HG02642 (cell line): ENCODE measurements at regions not wholly inside any gene's neighbourhood (a gene's known extent, or its start where the extent isn't known, plus 50 kb on each side); places are given as distances from the start of the nearest gene placed in this dataset.

Experiments
- ATAC-seq: cut with Tn5 transposase; IDR thresholded peaks from one replicate; pipeline ENCODE4 v1.9.1; 2021; ENCODE audit warnings: mild to moderate bottlenecking; ENCODE audit not compliant: unreplicated experiment, poor library complexity

GRCh38 chr10:24086296-24087086 is 122.4 kb upstream of the KIAA1217 start:
- ATAC-seq = no peak

- no peak for ATAC-seq
These were observed 117.7 kb upstream of the KIAA1217 start for GRCh38 chr10:24091256-24091655.

DNA sequence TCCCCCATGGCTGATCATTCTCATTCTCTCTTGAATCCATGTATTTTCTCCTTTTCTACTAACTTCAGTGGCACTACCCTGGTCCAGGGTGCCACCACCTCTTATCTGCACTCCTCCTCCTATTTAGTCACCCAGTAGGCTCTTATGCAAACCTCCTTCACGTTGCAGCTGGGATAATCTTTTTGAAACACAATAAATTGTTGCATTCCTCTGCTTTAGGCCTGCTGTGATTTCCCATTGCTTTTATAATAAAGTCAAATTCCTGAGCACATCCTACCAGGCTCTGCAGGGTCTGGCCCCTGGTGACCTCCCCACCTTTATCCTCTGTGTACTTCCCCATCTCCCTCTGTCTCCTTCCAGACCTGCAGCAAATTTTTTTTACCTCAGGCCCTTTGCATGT is 112.7 kb upstream of the KIAA1217 start:
- no peak for ATAC-seq

DNA sequence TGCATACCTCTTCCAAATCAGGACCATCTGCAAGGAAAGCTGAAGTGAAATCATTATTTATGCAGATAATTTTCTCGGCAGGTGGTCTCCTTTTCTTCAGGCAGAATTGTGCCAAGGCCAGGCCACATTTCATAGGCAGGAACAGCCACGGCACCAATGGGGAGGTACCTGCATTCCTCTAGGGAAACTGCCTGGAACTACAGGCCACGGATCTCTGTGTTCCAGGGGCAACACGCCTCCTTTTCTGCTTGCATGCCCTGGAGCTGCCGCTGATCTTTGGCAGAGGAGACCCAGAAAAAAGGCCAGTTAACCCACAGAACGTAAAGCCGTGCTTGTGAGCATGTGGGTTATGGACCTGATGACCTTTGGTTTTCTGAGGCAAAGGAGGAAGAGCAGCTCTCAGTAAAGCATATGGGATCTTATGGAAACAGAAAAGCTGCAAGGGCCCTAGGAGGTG is 111.2 kb upstream of the KIAA1217 start:
- ATAC-seq = no peak

DNA sequence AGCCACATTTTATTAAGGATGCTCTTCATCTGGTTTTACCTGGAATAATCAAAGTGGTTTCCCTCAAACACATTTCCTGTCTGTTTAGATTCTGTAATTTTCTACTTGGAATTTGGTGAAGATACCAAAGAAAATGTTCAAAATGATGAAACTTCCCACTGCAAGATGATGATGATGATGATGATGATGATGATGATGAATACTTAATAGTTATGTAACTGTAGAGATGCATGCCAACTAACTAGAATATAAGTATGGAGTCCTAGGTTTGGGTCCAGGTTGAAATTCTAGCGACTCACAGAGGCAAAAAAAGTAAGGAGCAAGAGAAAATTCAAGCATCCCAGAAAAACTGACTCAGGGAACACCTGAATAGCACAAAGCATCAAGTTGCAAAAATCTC is 104.0 kb upstream of the KIAA1217 start:
- no peak for ATAC-seq

- ATAC-seq = no peak
These were observed 95.0 kb upstream of the KIAA1217 start for GRCh38 chr10:24113901-24114300.

- ATAC-seq = no peak
These were observed 94.4 kb upstream of the KIAA1217 start for GRCh38 chr10:24114556-24114955.

DNA sequence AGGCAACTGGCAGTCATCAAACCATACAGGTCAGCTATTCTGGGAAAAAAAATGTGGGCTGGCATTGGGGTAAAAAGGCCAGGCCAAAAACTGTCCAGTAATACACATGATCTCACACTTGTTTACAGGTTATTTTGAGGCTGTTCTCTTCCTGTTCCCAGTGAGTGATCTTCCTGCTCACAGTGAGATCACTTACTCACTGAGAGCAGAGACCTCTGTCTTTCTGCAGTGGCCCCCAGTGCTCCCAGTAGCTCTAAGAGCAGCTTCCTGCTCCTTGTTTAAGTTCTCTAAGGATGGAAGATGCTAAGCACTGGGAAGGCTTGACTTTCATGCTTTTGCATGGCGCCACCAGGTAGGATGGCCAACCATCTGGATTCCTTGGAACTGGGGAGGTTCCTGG is 93.5 kb upstream of the KIAA1217 start:
- no peak for ATAC-seq

DNA sequence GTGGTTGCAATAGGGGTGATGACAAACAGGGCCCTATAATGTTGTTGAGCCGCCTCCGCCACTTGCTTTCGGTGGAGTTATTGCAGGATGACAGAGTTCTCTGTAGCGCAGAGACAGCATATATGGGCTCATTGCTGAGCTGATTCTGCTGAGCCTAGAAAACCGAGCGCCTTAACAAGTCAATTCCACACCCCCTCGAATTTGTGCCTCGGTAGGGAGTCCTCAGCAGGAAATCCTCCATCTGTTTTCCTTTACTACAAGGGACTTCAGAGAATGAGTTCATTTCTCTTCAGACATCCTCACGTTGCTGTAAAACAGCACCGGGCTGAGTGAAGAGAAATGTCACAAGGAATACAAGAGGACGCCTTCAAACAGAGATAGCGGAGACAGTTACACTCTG is 90.7 kb upstream of the KIAA1217 start:
- no peak for ATAC-seq

DNA sequence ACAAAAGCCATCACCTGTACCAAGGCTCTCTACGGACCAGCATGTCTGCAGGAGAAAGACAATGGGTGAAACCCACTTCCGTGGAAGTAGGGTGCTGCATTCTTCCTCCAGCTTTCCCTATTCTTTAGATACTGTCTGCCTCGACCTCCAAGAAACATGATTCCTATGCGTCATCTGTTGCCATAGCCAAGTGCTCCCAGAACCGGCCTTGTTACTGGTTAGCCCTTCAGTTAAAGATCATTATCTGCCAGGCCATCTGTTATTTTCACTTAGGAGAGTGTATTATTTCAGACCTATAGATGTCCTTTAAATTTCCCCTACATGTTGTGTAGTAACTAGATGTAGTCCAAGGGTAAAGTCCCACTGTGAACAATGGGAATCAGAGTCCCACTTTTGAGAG is 89.0 kb upstream of the KIAA1217 start:
- no peak for ATAC-seq

- no peak for ATAC-seq
These were observed 88.3 kb upstream of the KIAA1217 start for GRCh38 chr10:24120646-24121045.

- no peak for ATAC-seq
These were observed 81.4 kb upstream of the KIAA1217 start for GRCh38 chr10:24127516-24127915.

- ATAC-seq = no peak
These were observed 80.7 kb upstream of the KIAA1217 start for GRCh38 chr10:24128066-24128730.

- ATAC-seq = no peak
These were observed 76.2 kb upstream of the KIAA1217 start for GRCh38 chr10:24132741-24133140.

GRCh38 chr10:24133835-24134234 is 75.1 kb upstream of the KIAA1217 start:
- no peak for ATAC-seq

- no peak for ATAC-seq
These were observed 72.9 kb upstream of the KIAA1217 start for GRCh38 chr10:24136070-24136469.

GRCh38 chr10:24147321-24147720 is 61.6 kb upstream of the KIAA1217 start:
- ATAC-seq = no peak

DNA sequence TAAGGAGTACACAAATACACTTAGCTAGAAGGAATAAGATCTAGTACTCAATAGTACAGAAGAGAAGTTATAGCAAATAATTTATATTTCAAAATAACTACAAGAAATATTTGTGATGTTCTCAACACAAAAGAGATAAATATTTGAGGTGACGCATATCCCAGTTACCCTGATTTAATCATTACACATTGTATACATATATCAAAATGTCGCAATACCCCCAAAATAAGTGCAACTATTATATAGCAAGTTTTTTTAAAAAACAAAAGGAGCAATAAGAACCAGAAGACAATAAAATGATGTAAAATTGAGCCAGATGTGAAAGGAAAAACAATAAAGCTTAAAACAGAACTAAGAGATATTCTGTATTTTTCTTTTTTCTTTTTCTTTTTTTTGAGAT is 59.3 kb upstream of the KIAA1217 start:
- no peak for ATAC-seq

DNA sequence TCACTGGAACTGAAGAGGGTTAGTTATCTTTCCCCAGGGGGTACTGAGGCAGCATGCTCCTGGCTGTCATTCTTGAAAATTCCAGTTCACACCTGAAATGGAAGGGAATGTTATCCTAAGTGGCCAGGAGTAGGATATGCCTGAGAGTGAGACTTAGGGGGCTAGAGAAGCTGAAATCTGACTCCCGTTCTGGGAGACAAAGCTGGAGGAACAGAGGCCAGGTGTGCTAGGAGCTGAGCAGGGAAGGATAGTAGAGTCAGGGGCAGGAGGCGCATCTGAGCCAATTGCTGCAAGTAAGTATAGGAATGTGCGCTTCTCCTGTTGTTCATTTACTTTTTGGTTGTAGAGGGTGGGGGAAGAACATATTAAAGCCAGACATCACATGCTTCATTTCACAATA is 58.1 kb upstream of the KIAA1217 start:
- no peak for ATAC-seq

DNA sequence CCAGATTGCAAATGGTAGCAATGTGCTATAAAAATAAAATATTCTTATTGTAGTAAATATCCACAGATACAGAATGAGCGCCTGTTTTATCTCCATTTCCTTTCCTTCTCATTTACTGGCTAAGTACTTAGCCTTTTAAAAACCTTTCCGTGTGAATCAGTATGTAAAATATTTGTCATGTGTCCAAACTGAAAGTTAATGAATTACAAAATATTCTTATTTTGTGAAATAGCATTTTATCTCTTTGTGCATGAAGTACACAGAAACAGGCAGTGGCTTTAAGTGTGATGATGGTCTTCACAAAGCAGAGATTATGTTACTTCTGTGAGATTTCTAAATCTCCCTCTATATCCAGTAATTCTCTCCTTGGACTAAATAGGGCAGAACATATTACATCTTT is 56.7 kb upstream of the KIAA1217 start:
- no peak for ATAC-seq

DNA sequence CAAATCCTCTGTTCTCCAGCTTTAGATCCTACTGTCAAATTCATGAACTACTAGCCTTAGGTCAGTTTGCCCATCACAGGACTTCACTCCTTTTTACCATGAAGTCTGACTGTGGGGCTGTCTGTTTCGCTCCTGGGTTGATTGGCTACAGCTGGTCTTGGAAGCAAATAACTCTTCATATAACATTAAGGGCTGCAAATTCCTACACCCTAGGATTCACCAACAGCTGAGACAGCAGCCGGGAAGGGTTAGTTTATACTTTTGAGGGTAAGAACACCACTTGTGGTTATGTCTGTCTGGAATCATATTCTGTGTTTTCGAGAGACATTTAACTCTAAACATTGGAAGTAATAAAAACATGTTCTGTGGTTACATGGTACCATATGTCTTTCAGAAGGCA is 55.9 kb upstream of the KIAA1217 start:
- ATAC-seq = no peak

DNA sequence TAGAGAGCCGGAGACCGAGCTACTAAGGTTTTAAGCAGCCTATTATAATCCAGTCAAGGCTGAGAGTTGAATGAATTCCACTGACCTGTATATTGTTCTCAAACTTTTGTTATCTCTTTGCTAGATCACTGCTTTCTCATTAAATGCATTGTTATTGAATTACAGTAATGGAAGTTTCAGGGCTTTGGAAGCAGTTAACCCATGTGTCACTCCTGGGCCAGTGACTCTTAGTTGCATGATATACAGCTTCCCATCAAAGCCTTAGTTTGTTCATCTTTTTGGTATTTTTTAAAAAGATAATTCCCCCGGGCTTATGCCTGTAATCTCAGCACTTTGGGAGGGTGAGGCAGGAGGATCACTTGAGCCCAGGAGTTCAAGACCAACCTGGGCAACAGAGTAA is 55.4 kb upstream of the KIAA1217 start:
- no peak for ATAC-seq
